Transverse colon (tissue), 4 donors: ENCODE measurements at regions not wholly inside any gene's neighbourhood (a gene's known extent, or its start where the extent isn't known, plus 50 kb on each side); places are given as distances from the start of the nearest gene placed in this dataset.
A peak's percentile ranks its signal among the peaks of the same experiment; 100 is the strongest.

Source experiments
- DNase-seq: peaks from one replicate; pipeline ENCODE4 v3.0.0-alpha.2; 2019
- H3K27ac ChIP-seq, 4 donors: fragments of 200-600 bp; sonication (generic); 2 replicates each; pipeline ENCODE4 v1.5.1; 2016 to 2018; ENCODE audit warnings: inconsistent platforms in 4 of 4
- H3K27me3 ChIP-seq: fragments of 200-600 bp; sonication (generic); 2 replicates; pipeline ENCODE4 v1.5.1; 2017; ENCODE audit warnings: inconsistent platforms
- H3K36me3 ChIP-seq, 4 donors: fragments of 200-600 bp; sonication (generic); 2 replicates each; pipeline ENCODE4 v1.5.1; 2017 to 2019; ENCODE audit warnings: inconsistent platforms in 4 of 4
- H3K4me1 ChIP-seq, 4 donors: fragments of 200-600 bp; sonication (generic); 2 replicates each; pipeline ENCODE4 v1.5.1; 2017 to 2020; ENCODE audit warnings: inconsistent platforms in 4 of 4
- H3K4me3 ChIP-seq, 4 donors: fragments of 200-600 bp; sonication (generic); 1 replicate in 1 of 4; 2 replicates in 3 of 4; pipeline versions ENCODE4 v1.5.1 to v1.6.1; 2017 to 2019; ENCODE audit warnings: inconsistent platforms in 4 of 4
- H3K9me3 ChIP-seq, 2 donors: fragments of 200-600 bp; sonication (generic); 2 replicates each; pipeline ENCODE4 v1.5.1; 2017 to 2019; ENCODE audit warnings: inconsistent platforms in 2 of 2
- CTCF ChIP-seq, 5 experiments: fragments of 200-600 bp in 3 of 5; fragments of 450-650 bp in 2 of 5; sonication (generic) in 3 of 5; IDR thresholded peaks; 1 replicate in 2 of 5; 2 replicates in 3 of 5; pipeline ENCODE4 v1.5.1; 2016 to 2017; ENCODE audit warnings: antibody characterized with exemption in 5 of 5, inconsistent platforms in 3 of 5, mild to moderate bottlenecking in 2 of 5, moderate library complexity in 1 of 5
- EP300 ChIP-seq: sonication (generic); formaldehyde crosslinking; IDR thresholded peaks from one replicate; pipeline ENCODE4 v1.6.1; 2017; ENCODE audit warnings: antibody characterized with exemption, low read depth
- POLR2A ChIP-seq: fragments of 450-650 bp; IDR thresholded peaks from one replicate; pipeline ENCODE4 v1.6.1; 2016; ENCODE audit warnings: antibody characterized with exemption, mild to moderate bottlenecking, moderate library complexity
- POLR2AphosphoS5 ChIP-seq, 3 donors: sonication (generic); formaldehyde crosslinking; IDR thresholded peaks; one replicate each; pipeline ENCODE4 v1.6.1; 2016; ENCODE audit warnings: antibody characterized with exemption in 3 of 3
- WGBS, 2 donors: methylation state at CpG; one replicate each; pipeline ENCODE4 v1.1.5; 2018; ENCODE audit warnings: low coverage in 1 of 2; 5-methylcytosine and 5-hydroxymethylcytosine counted together
- in situ Hi-C, 4 donors: fragments of 200-750 bp; cut with MboI; loops; one replicate each; pipeline versions ENCODE4 v1.15.0 to v1.15.1; 2017; ENCODE audit warnings: low sequenced_read_pairs in 3 of 4, low pct_ligation_motif_present in 1 of 4, low pct_unique_long_range_greater_than_20kb in 1 of 4
- intact Hi-C: fragments of 100-400 bp; cut with DNase I; formaldehyde crosslinking; loops from one replicate; pipeline ENCODE4 v1.15.1; 2023; ENCODE audit warnings: low total_unique reads

GRCh38 chr16:80163339-80163738 is 377.5 kb upstream of the DYNLRB2 start:
- Histone ChIP-seq H3K4me3 (no peak overlapping the region), H3K9me3 (no peaks in the 10 kb centered on the region), H3K27me3 (no peaks in the 10 kb centered on the region), H3K4me1 (no peaks in the 10 kb centered on the region), H3K27ac (no peak overlapping the region), H3K36me3 (no peaks in the 10 kb centered on the region)
- in situ Hi-C loops = no loop called here
- TF ChIP-seq POLR2A (no peak), CTCF (IDR thresholded peaks at IDR 0.05) (no peak), POLR2AphosphoS5 (IDR thresholded peaks at IDR 0.05) (no peak), EP300 (no peak)
- no peak for DNase-seq
- 84% methylated on average over 4 of the region's 4 CpGs; no CpG with 5 or more reads in 1 of the 2 donors for WGBS, 2 donors
- intact Hi-C loops = no loop called here

- Histone ChIP-seq H3K9me3 (no peaks in the 10 kb centered on the region), H3K27me3 (no peaks in the 10 kb centered on the region), H3K4me1 (no peaks in the 10 kb centered on the region), H3K27ac (no peak overlapping the region), H3K4me3 (no peak overlapping the region), H3K36me3 (no peaks in the 10 kb centered on the region)
- 76 to 90% methylated on average over 3 to 12 of the region's 12 CpGs for WGBS, 2 donors
- intact Hi-C loops (no loop called here), in situ Hi-C loops (no loop called here)
- DNase-seq = no peak
- no peak for TF ChIP-seq EP300
- TF ChIP-seq CTCF (IDR thresholded peaks at IDR 0.05) = no peak
- no peak for TF ChIP-seq POLR2A
- no peak for TF ChIP-seq POLR2AphosphoS5 (IDR thresholded peaks at IDR 0.05)
Observed at GRCh38 chr16:80161799-80162739, 378.7 kb upstream of the DYNLRB2 start.

- Histone ChIP-seq H3K4me1 (no peaks in the 10 kb centered on the region), H3K4me3 (no peak overlapping the region), H3K36me3 (no peaks in the 10 kb centered on the region), H3K27me3 (no peaks in the 10 kb centered on the region), H3K9me3 (no peaks in the 10 kb centered on the region), H3K27ac (no peak overlapping the region)
- in situ Hi-C loops = no loop called here
- TF ChIP-seq POLR2A (no peak), EP300 (no peak), POLR2AphosphoS5 (IDR thresholded peaks at IDR 0.05) (no peak), CTCF (IDR thresholded peaks at IDR 0.05) (no peak)
- no peak for DNase-seq
- 68% methylated on average over 4 of the region's 4 CpGs; no CpG with 5 or more reads in 1 of the 2 donors for WGBS, 2 donors
- intact Hi-C loops = no loop called here
Observed at GRCh38 chr16:80158766-80159165, 382.0 kb upstream of the DYNLRB2 start.

- Histone ChIP-seq H3K4me1 (peaks cover 2 to 24% (median 7%) of the 10 kb centered on the region in 4 donors), H3K36me3 (no peaks in the 10 kb centered on the region), H3K27ac (peak overlapping the region in 3 of 4 donors; percentile 20 to 33 (median 22)), H3K4me3 (no peak overlapping the region), H3K9me3 (no peaks in the 10 kb centered on the region), H3K27me3 (no peaks in the 10 kb centered on the region)
- DNase-seq = no peak
- WGBS, 2 donors = 4 to 8% methylated on average over 3 of the region's 3 CpGs
- intact Hi-C loops (no loop called here), in situ Hi-C loops (no loop called here)
- TF ChIP-seq CTCF (IDR thresholded peaks at IDR 0.05) (no peak), EP300 (no peak), POLR2AphosphoS5 (IDR thresholded peaks at IDR 0.05) (peak in 1 of 3 donors; percentile 12), POLR2A (no peak)
Observed at GRCh38 chr16:80151722-80152111, 389.1 kb upstream of the DYNLRB2 start.
